Glutamatergic neuron (in vitro differentiated cells): ENCODE measurements at regions not wholly inside any gene's neighbourhood (a gene's known extent, or its start where the extent isn't known, plus 50 kb on each side); places are given as distances from the start of the nearest gene placed in this dataset.
"Not testable (repeated sequence)": the region's sequence is repeated elsewhere in the genome, so short reads cannot be mapped to it uniquely, and the experiment has no call there.

ENCODE experiments used
- DNase-seq: peaks from one replicate; pipeline ENCODE4 v3.0.0; 2022
- H3K27ac Mint-ChIP-seq: one replicate; pipeline ENCODE4 v1.8.0; 2020; ENCODE audit warnings: mild to moderate bottlenecking, mixed read lengths, inconsistent platforms; ENCODE audit not compliant: unreplicated experiment
- H3K27me3 Mint-ChIP-seq: one replicate; pipeline ENCODE4 v1.8.0; 2020; ENCODE audit warnings: mild to moderate bottlenecking, moderate library complexity, mixed read lengths, inconsistent platforms; ENCODE audit not compliant: unreplicated experiment
- H3K36me3 Mint-ChIP-seq: one replicate; pipeline ENCODE4 v1.8.0; 2020; ENCODE audit warnings: mild to moderate bottlenecking, mixed read lengths, inconsistent platforms; ENCODE audit not compliant: unreplicated experiment
- H3K4me1 Mint-ChIP-seq: one replicate; pipeline ENCODE4 v1.8.0; 2020; ENCODE audit warnings: mild to moderate bottlenecking, low read depth, mixed read lengths, inconsistent platforms; ENCODE audit not compliant: unreplicated experiment
- H3K4me3 Mint-ChIP-seq: one replicate; pipeline ENCODE4 v1.8.0; 2020; ENCODE audit warnings: mild to moderate bottlenecking, mixed read lengths, inconsistent platforms; ENCODE audit not compliant: unreplicated experiment
- H3K9me3 Mint-ChIP-seq: one replicate; pipeline ENCODE4 v1.8.0; 2020; ENCODE audit warnings: mild to moderate bottlenecking, moderate library complexity, mixed read lengths, inconsistent platforms; ENCODE audit not compliant: unreplicated experiment
- TF ChIP-seq, protein P1 (sequence below): fragments of 200-600 bp; sonication (generic); IDR thresholded peaks from one replicate; pipeline ENCODE4 v1.5.0; 2021; ENCODE audit not compliant: partially characterized antibody, unreplicated experiment

DNA sequence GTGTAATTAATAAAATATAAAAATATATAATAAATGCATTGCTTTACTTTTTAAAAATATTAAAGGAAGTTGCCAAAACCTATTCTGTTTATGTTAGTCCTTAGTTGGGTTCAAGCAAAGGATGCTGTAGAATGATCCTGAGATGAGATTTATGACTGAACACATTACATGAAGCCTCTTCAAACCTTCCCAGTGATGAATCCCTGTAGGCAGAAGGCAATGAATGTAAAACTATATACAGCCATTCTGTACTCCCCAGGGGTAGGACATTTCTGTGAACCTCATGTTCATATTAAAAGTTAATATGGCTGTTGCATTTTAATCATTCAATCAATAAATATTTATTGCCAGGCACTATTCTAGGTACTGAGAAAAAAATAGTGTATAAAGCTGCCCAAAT lies 166.0 kb downstream of the RFPL4B start:
- Mint-ChIP-seq H3K27me3 (no peaks in the 10 kb centered on the region), H3K36me3 (peaks cover 9% of the 10 kb centered on the region), H3K9me3 (no peaks in the 10 kb centered on the region), H3K4me3 (no peak overlapping the region), H3K27ac (no peak overlapping the region), H3K4me1 (no peaks in the 10 kb centered on the region)
- no peak for DNase-seq
- TF ChIP-seq, protein P1, sequence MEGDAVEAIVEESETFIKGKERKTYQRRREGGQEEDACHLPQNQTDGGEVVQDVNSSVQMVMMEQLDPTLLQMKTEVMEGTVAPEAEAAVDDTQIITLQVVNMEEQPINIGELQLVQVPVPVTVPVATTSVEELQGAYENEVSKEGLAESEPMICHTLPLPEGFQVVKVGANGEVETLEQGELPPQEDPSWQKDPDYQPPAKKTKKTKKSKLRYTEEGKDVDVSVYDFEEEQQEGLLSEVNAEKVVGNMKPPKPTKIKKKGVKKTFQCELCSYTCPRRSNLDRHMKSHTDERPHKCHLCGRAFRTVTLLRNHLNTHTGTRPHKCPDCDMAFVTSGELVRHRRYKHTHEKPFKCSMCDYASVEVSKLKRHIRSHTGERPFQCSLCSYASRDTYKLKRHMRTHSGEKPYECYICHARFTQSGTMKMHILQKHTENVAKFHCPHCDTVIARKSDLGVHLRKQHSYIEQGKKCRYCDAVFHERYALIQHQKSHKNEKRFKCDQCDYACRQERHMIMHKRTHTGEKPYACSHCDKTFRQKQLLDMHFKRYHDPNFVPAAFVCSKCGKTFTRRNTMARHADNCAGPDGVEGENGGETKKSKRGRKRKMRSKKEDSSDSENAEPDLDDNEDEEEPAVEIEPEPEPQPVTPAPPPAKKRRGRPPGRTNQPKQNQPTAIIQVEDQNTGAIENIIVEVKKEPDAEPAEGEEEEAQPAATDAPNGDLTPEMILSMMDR = no peak

DNA sequence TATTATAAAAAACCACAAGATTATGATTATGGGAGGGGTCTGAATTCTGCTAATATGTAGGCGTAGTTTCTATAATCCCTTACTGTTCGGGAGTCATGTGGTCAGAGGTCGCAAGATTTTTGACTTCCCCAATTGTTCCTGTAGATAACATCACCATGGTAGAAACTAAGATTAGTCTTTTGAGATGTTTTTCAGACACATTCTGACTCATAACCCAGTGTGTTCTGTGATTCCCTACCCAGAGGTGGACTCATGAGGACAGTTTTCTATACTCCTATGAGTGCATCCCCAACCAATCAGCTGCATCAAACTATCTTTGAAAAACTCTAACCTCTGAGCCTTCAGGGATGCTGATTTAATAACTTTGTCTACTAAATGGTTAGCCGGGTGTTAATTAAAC lies 175.5 kb downstream of the RFPL4B start:
- no peaks in the 10 kb centered on the region for H3K36me3 Mint-ChIP-seq
- H3K4me1 Mint-ChIP-seq = peaks cover 5% of the 10 kb centered on the region
- H3K4me3 Mint-ChIP-seq = no peak overlapping the region
- TF ChIP-seq, protein P1 = no peak
- no peak for DNase-seq
- H3K9me3 Mint-ChIP-seq = no peaks in the 10 kb centered on the region
- H3K27ac Mint-ChIP-seq = no peak overlapping the region
- H3K27me3 Mint-ChIP-seq = no peaks in the 10 kb centered on the region

DNA sequence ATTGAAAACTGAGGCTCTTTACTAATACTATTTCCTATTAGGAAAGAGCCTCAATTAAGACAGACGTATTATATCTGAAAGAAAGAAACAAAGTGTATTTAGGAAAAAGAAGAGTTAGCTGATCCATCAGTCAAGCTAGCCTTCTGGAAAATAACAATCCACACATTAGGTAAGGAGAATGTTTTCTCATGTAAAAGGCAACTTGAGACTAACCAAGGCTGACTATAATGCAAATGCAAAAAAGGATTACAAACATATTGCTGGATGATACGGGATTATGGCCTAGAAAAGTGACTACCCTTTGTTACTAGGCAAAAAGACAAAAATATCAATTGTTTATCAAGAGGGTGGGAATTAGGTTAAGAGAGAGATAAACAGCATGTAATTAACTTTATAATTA lies 176.9 kb downstream of the RFPL4B start:
- Mint-ChIP-seq H3K27me3 (peaks cover under 1% of the 10 kb centered on the region), H3K36me3 (peaks cover under 1% of the 10 kb centered on the region), H3K9me3 (peaks cover under 1% of the 10 kb centered on the region), H3K4me1 (peaks cover 5% of the 10 kb centered on the region), H3K27ac (no peak overlapping the region), H3K4me3 (no peak overlapping the region)
- TF ChIP-seq, protein P1 = no peak
- no peak for DNase-seq

DNA sequence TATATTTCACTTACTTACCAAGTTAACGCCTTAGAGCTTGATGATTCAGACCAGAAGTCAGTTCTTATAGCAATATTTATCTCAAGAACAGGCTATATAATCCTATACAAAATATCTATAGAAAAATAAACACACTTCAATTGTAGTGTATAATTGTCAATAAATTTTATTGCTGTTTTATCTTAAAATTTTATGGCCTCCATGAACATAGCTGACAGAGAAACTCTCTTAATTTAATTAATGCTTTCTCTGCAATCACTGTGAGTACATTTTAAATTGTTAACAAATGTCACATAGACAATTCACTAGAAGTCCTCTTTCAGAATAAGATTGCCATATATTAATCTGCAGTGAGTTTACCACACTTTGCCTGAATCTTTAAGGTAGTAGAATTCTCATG lies 178.6 kb downstream of the RFPL4B start:
- H3K27me3 Mint-ChIP-seq = peaks cover 4% of the 10 kb centered on the region
- no peak overlapping the region for H3K4me3 Mint-ChIP-seq
- no peak overlapping the region for H3K27ac Mint-ChIP-seq
- H3K36me3 Mint-ChIP-seq = peaks cover 13% of the 10 kb centered on the region
- TF ChIP-seq, protein P1 = no peak
- no peak for DNase-seq
- H3K9me3 Mint-ChIP-seq = peaks cover 4% of the 10 kb centered on the region
- H3K4me1 Mint-ChIP-seq = peaks cover 5% of the 10 kb centered on the region

DNA sequence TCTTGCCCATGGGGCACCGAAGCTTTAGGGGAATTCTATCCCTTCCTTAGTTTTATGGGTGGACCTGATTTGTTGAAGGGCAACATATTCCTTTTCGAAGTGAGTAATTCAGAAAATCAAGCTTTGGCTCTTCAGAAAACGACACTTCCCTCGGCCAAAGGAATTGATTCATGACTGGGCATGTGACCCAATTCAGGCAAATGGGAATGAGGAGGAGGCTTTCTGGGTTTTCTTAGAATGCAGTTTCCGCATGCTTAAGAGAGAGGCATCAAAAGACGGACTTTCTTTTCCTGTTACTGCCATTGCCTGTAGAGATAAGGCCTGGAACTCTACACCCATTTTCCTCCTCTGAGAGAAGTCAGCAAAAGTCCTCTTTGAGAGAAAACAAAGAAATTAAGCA lies 179.5 kb downstream of the RFPL4B start:
- TF ChIP-seq, protein P1 = no peak
- peaks cover 13% of the 10 kb centered on the region for H3K36me3 Mint-ChIP-seq
- peaks cover 4% of the 10 kb centered on the region for H3K9me3 Mint-ChIP-seq
- peaks cover 5% of the 10 kb centered on the region for H3K4me1 Mint-ChIP-seq
- H3K27me3 Mint-ChIP-seq = peaks cover 4% of the 10 kb centered on the region
- DNase-seq = no peak
- no peak overlapping the region for H3K27ac Mint-ChIP-seq
- no peak overlapping the region for H3K4me3 Mint-ChIP-seq

DNA sequence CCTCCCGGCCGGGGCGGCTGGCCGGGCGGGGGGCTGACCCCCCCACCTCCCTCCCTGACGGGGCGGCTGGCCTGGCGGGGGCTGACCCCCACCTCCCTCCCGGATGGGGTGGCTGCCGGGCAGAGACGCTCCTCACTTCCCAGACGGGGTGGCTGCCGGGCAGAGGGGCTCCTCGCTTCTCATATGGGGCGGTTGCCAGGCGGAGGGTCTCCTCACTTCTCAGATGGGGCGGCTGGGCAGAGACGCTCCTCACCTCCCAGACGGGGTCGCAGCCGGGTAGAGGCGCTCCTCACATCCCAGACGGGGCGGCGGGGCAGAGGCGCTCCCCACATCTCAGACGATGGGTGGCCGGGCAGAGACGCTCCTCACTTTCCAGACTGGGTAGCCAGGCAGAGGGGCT lies 181.2 kb downstream of the RFPL4B start:
- peaks cover 13% of the 10 kb centered on the region for H3K36me3 Mint-ChIP-seq
- not testable (repeated sequence) for H3K27ac Mint-ChIP-seq, H3K4me1 Mint-ChIP-seq, H3K9me3 Mint-ChIP-seq, H3K27me3 Mint-ChIP-seq, H3K4me3 Mint-ChIP-seq, DNase-seq
